ENCODE measurements at regions not wholly inside any gene's neighbourhood (a gene's known extent, or its start where the extent isn't known, plus 50 kb on each side); places are given as distances from the start of the nearest gene placed in this dataset.

DNA sequence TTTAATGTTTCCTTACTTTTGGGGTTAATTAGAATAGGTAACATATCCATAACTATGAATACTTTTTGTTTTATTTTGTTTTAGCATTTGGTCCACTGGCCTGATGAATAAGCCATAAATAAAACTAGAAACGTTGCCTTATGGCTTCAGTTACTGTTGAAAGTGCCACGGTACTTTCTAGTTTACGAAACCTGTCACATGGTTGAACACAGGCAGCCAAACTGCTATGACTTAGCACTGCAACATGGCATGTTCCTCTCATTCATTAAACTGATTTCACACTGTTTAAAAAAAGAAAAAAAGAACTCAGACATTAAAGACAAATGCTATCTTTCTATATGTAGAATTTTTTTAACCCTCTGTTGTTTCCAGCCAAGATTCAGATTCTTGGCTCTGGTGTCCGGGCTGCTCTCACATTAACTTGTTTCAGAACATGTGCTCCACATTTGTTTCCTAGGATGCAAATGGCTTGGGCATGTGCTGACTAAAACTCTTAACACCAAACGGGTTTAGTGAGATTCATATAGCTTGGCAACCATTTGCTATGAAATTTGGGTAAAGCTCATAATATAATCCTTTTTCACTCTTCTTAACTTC lies 323.9 kb upstream of the RND3 start:
- FAIRE-seq: no peak
- CTCF ChIA-PET: no interaction called here
- no peak overlapping the region for H3K27ac ChIP-seq (ENCODE audit: insufficient read depth, low read depth, low read length)

More for the DNA sequence above, 323.9 kb upstream of the RND3 start:
- dilution Hi-C loops (cut with MboI; ENCODE audit: extremely low pct_ligation_motif_present, low sequenced_read_pairs) (no loop called here), intact Hi-C loops (cut with micrococcal nuclease) (no loop called here)
- no peak overlapping the region for H3K9ac ChIP-seq (replicated peaks; ENCODE audit: extremely low read depth, insufficient read depth, low read length)
- POLR2A ChIA-PET: no interaction called here
- no peaks in the 10 kb centered on the region for H4K20me1 ChIP-seq (replicated peaks; ENCODE audit: control insufficient read depth, extremely low read depth, insufficient read depth, low read length)
- H3K9me1 ChIP-seq (replicated peaks; ENCODE audit: control insufficient read depth, extremely low read depth, insufficient read depth, low read length): no peaks in the 10 kb centered on the region
- no peaks in the 10 kb centered on the region for H3K4me1 ChIP-seq (ENCODE audit: control insufficient read depth, extremely low read depth, insufficient read depth, low read length)
- DNase-seq (ENCODE audit: low read depth, low spot score): no peak
- H3K4me2 ChIP-seq (ENCODE audit: insufficient read depth, low read length): no peak overlapping the region
- TF ChIP-seq FOS (IDR thresholded peaks at IDR 0.05; ENCODE audit: borderline replicate concordance, insufficient read depth, low read length) (no peak), MAX (IDR thresholded peaks at IDR 0.05; ENCODE audit: insufficient read depth, insufficient read length) (no peak), JUN (IDR thresholded peaks at IDR 0.05; ENCODE audit: borderline replicate concordance, insufficient read depth, insufficient read length, low read depth) (no peak), POLR2AphosphoS5 (IDR thresholded peaks at IDR 0.05; ENCODE audit: insufficient read depth, low read depth, low read length) (no peak), MYC (IDR thresholded peaks at IDR 0.05; ENCODE audit: low read depth, low read length) (no peak), GATA2 (IDR thresholded peaks at IDR 0.05; ENCODE audit: insufficient read depth, insufficient read length, low read depth, low read length) (no peak), EZH2 (IDR thresholded peaks at IDR 0.05; ENCODE audit: borderline replicate concordance, low read depth, low read length, severe bottlenecking) (no peak), POLR2A (IDR thresholded peaks at IDR 0.05; ENCODE audit: low read depth, low read length) (no peak)
- TF ChIP-seq, protein P1, sequence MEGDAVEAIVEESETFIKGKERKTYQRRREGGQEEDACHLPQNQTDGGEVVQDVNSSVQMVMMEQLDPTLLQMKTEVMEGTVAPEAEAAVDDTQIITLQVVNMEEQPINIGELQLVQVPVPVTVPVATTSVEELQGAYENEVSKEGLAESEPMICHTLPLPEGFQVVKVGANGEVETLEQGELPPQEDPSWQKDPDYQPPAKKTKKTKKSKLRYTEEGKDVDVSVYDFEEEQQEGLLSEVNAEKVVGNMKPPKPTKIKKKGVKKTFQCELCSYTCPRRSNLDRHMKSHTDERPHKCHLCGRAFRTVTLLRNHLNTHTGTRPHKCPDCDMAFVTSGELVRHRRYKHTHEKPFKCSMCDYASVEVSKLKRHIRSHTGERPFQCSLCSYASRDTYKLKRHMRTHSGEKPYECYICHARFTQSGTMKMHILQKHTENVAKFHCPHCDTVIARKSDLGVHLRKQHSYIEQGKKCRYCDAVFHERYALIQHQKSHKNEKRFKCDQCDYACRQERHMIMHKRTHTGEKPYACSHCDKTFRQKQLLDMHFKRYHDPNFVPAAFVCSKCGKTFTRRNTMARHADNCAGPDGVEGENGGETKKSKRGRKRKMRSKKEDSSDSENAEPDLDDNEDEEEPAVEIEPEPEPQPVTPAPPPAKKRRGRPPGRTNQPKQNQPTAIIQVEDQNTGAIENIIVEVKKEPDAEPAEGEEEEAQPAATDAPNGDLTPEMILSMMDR (IDR thresholded peaks at IDR 0.05; ENCODE audit: extremely low read depth in 1 of 2, insufficient read depth in 1 of 2, low read depth in 1 of 2, low read length in 2 of 2): no peak
- no peak overlapping the region for H2AFZ ChIP-seq (ENCODE audit: low read depth, low read length)
- no TSS peak for BruUV-seq (replicated peaks)
- H3K4me3 ChIP-seq (replicated peaks in 1 of 3; ENCODE audit: insufficient read depth in 1 of 3, low read depth in 1 of 3, low read length in 3 of 3): no peak overlapping the region
- no peaks in the 10 kb centered on the region for H3K79me2 ChIP-seq (ENCODE audit: control insufficient read depth, insufficient read depth, low read length)
- H3K9me3 ChIP-seq (replicated peaks; ENCODE audit: control insufficient read depth, insufficient read depth, low read length): no peaks in the 10 kb centered on the region
- H3K27me3 ChIP-seq (ENCODE audit: control insufficient read depth in 2 of 2, insufficient read depth in 2 of 2, low read length in 2 of 2): no peaks in the 10 kb centered on the region
- no peaks in the 10 kb centered on the region for H3K36me3 ChIP-seq (ENCODE audit: control insufficient read depth in 2 of 2, extremely low read depth in 1 of 2, insufficient read depth in 2 of 2, low read length in 2 of 2)

All from endothelial cell of umbilical vein (primary cell).